ENCODE measurements at regions not wholly inside any gene's neighbourhood (a gene's known extent, or its start where the extent isn't known, plus 50 kb on each side); places are given as distances from the start of the nearest gene placed in this dataset.

DNA sequence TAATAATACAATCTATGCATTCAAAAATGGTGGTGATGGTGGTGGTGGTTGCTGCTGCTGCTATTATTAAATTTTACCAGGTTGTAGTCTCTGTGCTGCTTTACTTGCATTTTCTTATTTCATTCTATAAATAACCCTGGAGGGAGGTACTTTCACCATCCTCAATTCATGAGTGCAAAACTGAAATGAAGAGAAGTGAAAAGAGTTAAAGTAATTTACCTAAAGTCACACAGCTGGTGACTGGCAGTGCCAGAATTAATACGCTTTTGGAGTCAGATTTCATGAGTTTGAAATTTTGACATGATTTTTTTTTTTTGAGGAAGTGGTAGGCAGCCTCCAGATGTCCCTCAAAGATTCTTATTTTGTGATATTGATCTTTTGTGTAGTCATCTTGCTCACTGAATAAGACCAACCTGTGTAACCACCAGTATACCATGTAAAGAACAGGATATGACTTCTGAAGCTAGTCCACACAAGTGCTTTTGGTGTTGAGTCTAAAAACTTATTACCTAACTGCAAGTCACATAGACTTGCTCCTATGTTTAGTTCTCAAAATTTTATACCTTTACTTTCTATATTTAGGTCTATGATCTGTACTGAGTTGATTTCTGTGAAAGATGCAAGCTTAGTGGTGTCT lies 218.8 kb downstream of the ZWINT start:
- H3K79me2 ChIP-seq (ENCODE audit: insufficient read depth, low read length): no peaks in the 10 kb centered on the region
- Mint-ChIP-seq H3K27me3 (ENCODE audit: low read depth, unreplicated experiment) (no peaks in the 10 kb centered on the region), H3K36me3 (ENCODE audit: low read depth, unreplicated experiment) (no peaks in the 10 kb centered on the region), H3K4me1 (ENCODE audit: low read depth, unreplicated experiment) (peaks cover 6% of the 10 kb centered on the region), H3K27ac (ENCODE audit: unreplicated experiment) (no peak overlapping the region), H3K4me3 (ENCODE audit: unreplicated experiment) (no peak overlapping the region), H3K9me3 (ENCODE audit: unreplicated experiment) (no peaks in the 10 kb centered on the region)
- H3K4me2 ChIP-seq (ENCODE audit: low read length): no peak overlapping the region
- no peak overlapping the region for H3K4me3 ChIP-seq (ENCODE audit: insufficient read depth, low read depth, low read length)
- DNase-seq (ENCODE audit: low read depth) (no peak), FAIRE-seq (no peak)
- H3K27ac ChIP-seq (ENCODE audit: low read depth, low read length): no peak overlapping the region
- no peaks in the 10 kb centered on the region for H3K9me3 ChIP-seq (ENCODE audit: insufficient read depth, low read depth, low read length)
- TF ChIP-seq EZH2 (IDR thresholded peaks at IDR 0.05; ENCODE audit: insufficient read depth, low read length): no peak
- TF ChIP-seq, protein P1, sequence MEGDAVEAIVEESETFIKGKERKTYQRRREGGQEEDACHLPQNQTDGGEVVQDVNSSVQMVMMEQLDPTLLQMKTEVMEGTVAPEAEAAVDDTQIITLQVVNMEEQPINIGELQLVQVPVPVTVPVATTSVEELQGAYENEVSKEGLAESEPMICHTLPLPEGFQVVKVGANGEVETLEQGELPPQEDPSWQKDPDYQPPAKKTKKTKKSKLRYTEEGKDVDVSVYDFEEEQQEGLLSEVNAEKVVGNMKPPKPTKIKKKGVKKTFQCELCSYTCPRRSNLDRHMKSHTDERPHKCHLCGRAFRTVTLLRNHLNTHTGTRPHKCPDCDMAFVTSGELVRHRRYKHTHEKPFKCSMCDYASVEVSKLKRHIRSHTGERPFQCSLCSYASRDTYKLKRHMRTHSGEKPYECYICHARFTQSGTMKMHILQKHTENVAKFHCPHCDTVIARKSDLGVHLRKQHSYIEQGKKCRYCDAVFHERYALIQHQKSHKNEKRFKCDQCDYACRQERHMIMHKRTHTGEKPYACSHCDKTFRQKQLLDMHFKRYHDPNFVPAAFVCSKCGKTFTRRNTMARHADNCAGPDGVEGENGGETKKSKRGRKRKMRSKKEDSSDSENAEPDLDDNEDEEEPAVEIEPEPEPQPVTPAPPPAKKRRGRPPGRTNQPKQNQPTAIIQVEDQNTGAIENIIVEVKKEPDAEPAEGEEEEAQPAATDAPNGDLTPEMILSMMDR (IDR thresholded peaks at IDR 0.05; ENCODE audit: insufficient read depth, low read depth, low read length): no peak
- H3K27me3 ChIP-seq (ENCODE audit: insufficient read depth, low read length): no peaks in the 10 kb centered on the region
- H3K4me1 ChIP-seq (ENCODE audit: insufficient read depth, low read length): no peaks in the 10 kb centered on the region
- no peak overlapping the region for H3K9ac ChIP-seq (ENCODE audit: low read length)
- H4K20me1 ChIP-seq (ENCODE audit: insufficient read depth, low read length): no peaks in the 10 kb centered on the region
- H2AFZ ChIP-seq (ENCODE audit: low read depth, low read length): no peak overlapping the region
- H3K36me3 ChIP-seq (ENCODE audit: insufficient read depth, low read length): no peaks in the 10 kb centered on the region

DNA sequence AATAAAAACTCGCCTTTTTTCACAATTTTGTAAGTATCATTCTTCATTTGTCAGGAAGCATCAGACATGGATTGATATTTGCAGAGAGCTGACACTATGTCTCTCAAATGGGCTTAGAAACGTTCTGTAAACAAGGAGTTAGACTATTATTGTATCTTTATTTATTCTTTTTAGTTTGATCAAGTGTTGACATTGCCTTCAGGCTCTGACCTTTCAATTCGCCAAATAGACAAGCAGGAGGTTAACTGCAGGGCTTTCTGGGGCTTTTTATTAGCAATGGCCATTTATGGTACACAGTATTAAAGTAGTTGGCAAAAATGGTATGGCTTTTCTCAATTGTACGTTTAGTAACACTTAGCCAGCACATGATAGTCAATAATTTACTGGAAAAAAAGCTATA lies 221.7 kb downstream of the ZWINT start:
- H3K4me3 ChIP-seq (ENCODE audit: insufficient read depth, low read depth, low read length): no peak overlapping the region
- no peaks in the 10 kb centered on the region for H3K36me3 ChIP-seq (ENCODE audit: insufficient read depth, low read length)
- Mint-ChIP-seq H3K4me3 (ENCODE audit: unreplicated experiment) (no peak overlapping the region), H3K27ac (ENCODE audit: unreplicated experiment) (no peak overlapping the region), H3K36me3 (ENCODE audit: low read depth, unreplicated experiment) (no peaks in the 10 kb centered on the region), H3K4me1 (ENCODE audit: low read depth, unreplicated experiment) (peaks cover 9% of the 10 kb centered on the region), H3K27me3 (ENCODE audit: low read depth, unreplicated experiment) (no peaks in the 10 kb centered on the region), H3K9me3 (ENCODE audit: unreplicated experiment) (no peaks in the 10 kb centered on the region)
- FAIRE-seq (no peak), DNase-seq (ENCODE audit: low read depth) (no peak)
- H3K9me3 ChIP-seq (ENCODE audit: insufficient read depth, low read depth, low read length): no peaks in the 10 kb centered on the region
- TF ChIP-seq EZH2 (IDR thresholded peaks at IDR 0.05; ENCODE audit: insufficient read depth, low read length): no peak
- TF ChIP-seq, protein P1 (IDR thresholded peaks at IDR 0.05; ENCODE audit: insufficient read depth, low read depth, low read length): no peak
- no peaks in the 10 kb centered on the region for H3K79me2 ChIP-seq (ENCODE audit: insufficient read depth, low read length)
- H4K20me1 ChIP-seq (ENCODE audit: insufficient read depth, low read length): no peaks in the 10 kb centered on the region
- no peak overlapping the region for H2AFZ ChIP-seq (ENCODE audit: low read depth, low read length)
- no peaks in the 10 kb centered on the region for H3K4me1 ChIP-seq (ENCODE audit: insufficient read depth, low read length)
- no peak overlapping the region for H3K27ac ChIP-seq (ENCODE audit: low read depth, low read length)
- H3K9ac ChIP-seq (ENCODE audit: low read length): no peak overlapping the region
- H3K27me3 ChIP-seq (ENCODE audit: insufficient read depth, low read length): no peaks in the 10 kb centered on the region
- no peak overlapping the region for H3K4me2 ChIP-seq (ENCODE audit: low read length)

DNA sequence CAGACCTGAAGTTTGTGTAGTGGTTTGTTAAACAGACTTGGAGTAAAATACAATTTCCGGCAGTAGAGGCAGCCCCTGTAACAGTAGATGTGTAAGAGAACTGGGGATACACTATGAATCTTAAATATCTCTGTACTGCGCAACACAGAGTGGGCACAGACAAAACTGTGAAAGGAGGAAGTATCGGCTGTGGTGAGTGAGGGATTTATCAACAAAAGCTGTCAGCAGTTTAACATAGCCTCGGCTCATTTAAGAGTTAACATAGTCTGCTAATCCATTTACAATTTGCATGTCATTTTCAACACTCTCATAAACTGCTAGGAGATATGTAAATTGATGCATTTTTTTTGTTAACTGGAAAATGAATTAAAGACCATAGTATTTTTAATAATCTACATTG lies 225.2 kb downstream of the ZWINT start:
- DNase-seq (ENCODE audit: low read depth): no peak
- Histone ChIP-seq H4K20me1 (ENCODE audit: insufficient read depth, low read length) (no peaks in the 10 kb centered on the region), H3K27ac (ENCODE audit: low read depth, low read length) (no peak overlapping the region), H3K36me3 (ENCODE audit: insufficient read depth, low read length) (no peaks in the 10 kb centered on the region), H3K27me3 (ENCODE audit: insufficient read depth, low read length) (no peaks in the 10 kb centered on the region), H3K4me2 (ENCODE audit: low read length) (no peak overlapping the region), H3K9ac (ENCODE audit: low read length) (no peak overlapping the region), H3K4me1 (ENCODE audit: insufficient read depth, low read length) (no peaks in the 10 kb centered on the region), H3K79me2 (ENCODE audit: insufficient read depth, low read length) (no peaks in the 10 kb centered on the region), H2AFZ (ENCODE audit: low read depth, low read length) (no peak overlapping the region), H3K9me3 (ENCODE audit: insufficient read depth, low read depth, low read length) (no peaks in the 10 kb centered on the region), H3K4me3 (ENCODE audit: insufficient read depth, low read depth, low read length) (no peak overlapping the region)
- H3K27ac Mint-ChIP-seq (ENCODE audit: unreplicated experiment): no peak overlapping the region
- peaks cover 9% of the 10 kb centered on the region for H3K4me1 Mint-ChIP-seq (ENCODE audit: low read depth, unreplicated experiment)
- no peak for TF ChIP-seq EZH2 (IDR thresholded peaks at IDR 0.05; ENCODE audit: insufficient read depth, low read length)
- TF ChIP-seq, protein P1 (IDR thresholded peaks at IDR 0.05; ENCODE audit: insufficient read depth, low read depth, low read length): no peak
- H3K4me3 Mint-ChIP-seq (ENCODE audit: unreplicated experiment): no peak overlapping the region
- H3K27me3 Mint-ChIP-seq (ENCODE audit: low read depth, unreplicated experiment): no peaks in the 10 kb centered on the region
- no peaks in the 10 kb centered on the region for H3K36me3 Mint-ChIP-seq (ENCODE audit: low read depth, unreplicated experiment)
- no peaks in the 10 kb centered on the region for H3K9me3 Mint-ChIP-seq (ENCODE audit: unreplicated experiment)
- no peak for FAIRE-seq

All from astrocyte (in vitro differentiated cells and primary cell).